ENCODE measurements at regions not wholly inside any gene's neighbourhood (a gene's known extent, or its start where the extent isn't known, plus 50 kb on each side); places are given as distances from the start of the nearest gene placed in this dataset.
"Not testable (repeated sequence)": the region's sequence is repeated elsewhere in the genome, so short reads cannot be mapped to it uniquely, and the experiment has no call there.

DNA sequence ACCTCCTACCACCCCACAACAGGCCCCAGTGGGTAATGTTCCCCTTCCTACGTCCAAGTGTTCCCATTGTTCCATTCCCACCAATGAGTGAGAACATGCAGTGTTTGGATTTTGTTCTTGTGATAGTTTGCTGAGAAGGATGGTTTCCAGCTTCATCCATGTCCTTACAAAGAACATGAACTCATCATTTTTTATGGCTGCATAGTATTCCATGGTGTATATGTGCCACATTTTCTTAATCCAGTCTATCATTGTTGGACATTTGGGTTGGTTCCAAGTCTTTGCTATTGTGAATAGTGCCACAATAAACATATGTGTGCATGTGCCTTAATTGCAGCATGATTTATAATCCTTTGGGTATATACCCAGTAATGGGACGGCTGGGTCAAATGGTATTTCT is 81.6 kb downstream of the P2RY10 start:
- not testable (repeated sequence) for H3K56ac ChIP-seq (ENCODE audit: low read length); H3K4me1 ChIP-seq (ENCODE audit: control insufficient read depth, low read depth, low read length); H3K18ac ChIP-seq (ENCODE audit: low read length); H3K27ac ChIP-seq (ENCODE audit: low read depth, low read length); H2BK5ac ChIP-seq (ENCODE audit: low read length); H3K23ac ChIP-seq (ENCODE audit: low read length); H3K79me1 ChIP-seq (ENCODE audit: low read length); H2BK15ac ChIP-seq (replicated peaks; ENCODE audit: low read depth); H3K27me3 ChIP-seq (ENCODE audit: insufficient read depth, low read length, poor library complexity); H4K5ac ChIP-seq (ENCODE audit: low read length); H2AK5ac ChIP-seq (ENCODE audit: low read length); H3K36me3 ChIP-seq (ENCODE audit: control insufficient read depth, insufficient read depth, low read length); H3K9ac ChIP-seq (ENCODE audit: low read length); H2BK120ac ChIP-seq (ENCODE audit: low read depth, low read length); H3K4ac ChIP-seq (ENCODE audit: low read depth, low read length); H3K4me3 ChIP-seq (ENCODE audit: low read length); DNase-seq; H4K8ac ChIP-seq (ENCODE audit: low read depth, low read length); H3K4me2 ChIP-seq (ENCODE audit: low read length); H3K79me2 ChIP-seq (ENCODE audit: control insufficient read depth, insufficient read depth, low read length)
- no CpG with 5 or more reads among the region's 2 CpGs for WGBS (ENCODE audit: extremely low coverage, insufficient coverage, low lambda C conversion rate)

DNA sequence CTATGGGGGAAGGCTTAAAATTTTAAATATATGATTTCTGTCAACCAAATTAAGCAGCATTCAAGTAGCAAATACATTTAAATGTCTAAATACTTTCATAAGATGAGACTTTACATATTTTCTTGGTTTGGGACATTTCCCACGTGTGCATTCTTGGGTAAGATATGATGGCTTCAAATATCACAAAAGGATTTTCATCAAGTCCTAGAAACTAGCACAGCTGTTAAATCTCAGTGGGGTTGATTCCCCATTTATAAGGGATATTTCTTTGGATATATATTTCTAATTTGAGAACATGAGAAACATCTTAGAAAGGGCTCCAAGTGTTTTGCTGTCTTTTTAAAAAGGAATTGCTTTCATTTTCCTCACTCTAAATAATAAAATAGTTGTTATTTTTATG is 90.2 kb downstream of the P2RY10 start:
- WGBS (ENCODE audit: extremely low coverage, insufficient coverage, low lambda C conversion rate), result no CpG with 5 or more reads among the region's 1 CpG

DNA sequence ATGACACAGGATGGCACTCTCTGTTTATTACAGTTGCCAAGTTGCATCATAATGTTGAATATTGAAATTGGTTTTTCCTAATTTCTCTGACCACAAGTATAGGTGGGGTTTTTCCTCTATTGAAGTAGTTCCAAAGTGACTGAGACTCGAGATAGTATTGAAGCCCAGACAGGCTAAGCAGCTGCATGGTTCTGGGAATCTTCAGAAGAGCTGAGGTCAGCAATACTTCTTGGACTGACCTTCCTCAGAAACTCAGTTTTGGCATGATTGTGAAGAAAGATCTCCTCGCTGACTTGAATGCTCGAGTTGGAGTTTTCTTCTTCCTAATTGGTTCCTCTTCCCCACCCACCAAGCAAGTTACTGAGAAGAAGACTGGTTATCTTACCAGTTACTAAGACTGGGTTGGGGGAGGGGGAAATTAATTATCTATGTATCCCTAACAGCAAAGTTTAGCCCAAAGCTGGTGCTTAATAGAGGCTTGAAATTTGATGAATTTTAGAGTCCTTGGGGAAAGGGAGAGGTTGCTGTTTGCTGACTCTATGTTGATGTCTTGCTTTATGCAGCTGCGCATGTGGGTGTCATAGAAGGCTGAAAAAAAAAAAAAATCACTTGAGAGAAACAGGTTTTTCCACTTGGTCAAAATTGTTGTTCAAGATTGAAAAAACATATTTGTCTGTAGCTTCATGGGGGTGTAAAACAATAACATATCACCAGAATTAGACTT is 91.1 kb downstream of the P2RY10 start:
- H3K36me3 ChIP-seq (ENCODE audit: control insufficient read depth, insufficient read depth, low read length), result no peaks in the 10 kb centered on the region
- no peaks in the 10 kb centered on the region for H3K27me3 ChIP-seq (ENCODE audit: insufficient read depth, low read length, poor library complexity)
- H3K56ac ChIP-seq (ENCODE audit: low read length), result no peak overlapping the region
- H3K18ac ChIP-seq (ENCODE audit: low read length), result no peak overlapping the region
- no peak overlapping the region for H2BK120ac ChIP-seq (ENCODE audit: low read depth, low read length)
- H2BK5ac ChIP-seq (ENCODE audit: low read length), result no peak overlapping the region
- H3K79me2 ChIP-seq (ENCODE audit: control insufficient read depth, insufficient read depth, low read length), result no peaks in the 10 kb centered on the region
- H3K27ac ChIP-seq (ENCODE audit: low read depth, low read length), result no peak overlapping the region
- no peak overlapping the region for H3K9ac ChIP-seq (ENCODE audit: low read length)
- H3K4me3 ChIP-seq (ENCODE audit: low read length), result no peak overlapping the region
- H3K4me1 ChIP-seq (ENCODE audit: control insufficient read depth, low read depth, low read length), result no peaks in the 10 kb centered on the region
- no peak overlapping the region for H4K5ac ChIP-seq (ENCODE audit: low read length)
- no peak overlapping the region for H3K4me2 ChIP-seq (ENCODE audit: low read length)
- no peak overlapping the region for H4K8ac ChIP-seq (ENCODE audit: low read depth, low read length)
- no peak overlapping the region for H3K4ac ChIP-seq (ENCODE audit: low read depth, low read length)
- DNase-seq, result no peak
- no peak overlapping the region for H3K23ac ChIP-seq (ENCODE audit: low read length)
- H2AK5ac ChIP-seq (ENCODE audit: low read length), result no peak overlapping the region
- no peak overlapping the region for H2BK15ac ChIP-seq (replicated peaks; ENCODE audit: low read depth)
- WGBS (ENCODE audit: extremely low coverage, insufficient coverage, low lambda C conversion rate), result no CpG with 5 or more reads among the region's 4 CpGs
- H3K79me1 ChIP-seq (ENCODE audit: low read length), result no peaks in the 10 kb centered on the region

More for the DNA sequence above, 90.2 kb downstream of the P2RY10 start:
- Histone ChIP-seq H2BK120ac (ENCODE audit: low read depth, low read length) (no peak overlapping the region), H3K56ac (ENCODE audit: low read length) (no peak overlapping the region), H3K27me3 (ENCODE audit: insufficient read depth, low read length, poor library complexity) (no peaks in the 10 kb centered on the region), H3K4me1 (ENCODE audit: control insufficient read depth, low read depth, low read length) (no peaks in the 10 kb centered on the region), H3K27ac (ENCODE audit: low read depth, low read length) (no peak overlapping the region), H2BK5ac (ENCODE audit: low read length) (no peak overlapping the region), H3K36me3 (ENCODE audit: control insufficient read depth, insufficient read depth, low read length) (no peaks in the 10 kb centered on the region), H3K4ac (ENCODE audit: low read depth, low read length) (no peak overlapping the region), H3K9ac (ENCODE audit: low read length) (no peak overlapping the region), H3K4me3 (ENCODE audit: low read length) (no peak overlapping the region), H2BK15ac (replicated peaks; ENCODE audit: low read depth) (no peak overlapping the region), H4K5ac (ENCODE audit: low read length) (no peak overlapping the region), H3K18ac (ENCODE audit: low read length) (no peak overlapping the region), H2AK5ac (ENCODE audit: low read length) (no peak overlapping the region), H4K8ac (ENCODE audit: low read depth, low read length) (no peak overlapping the region), H3K79me2 (ENCODE audit: control insufficient read depth, insufficient read depth, low read length) (no peaks in the 10 kb centered on the region), H3K23ac (ENCODE audit: low read length) (no peak overlapping the region), H3K79me1 (ENCODE audit: low read length) (no peaks in the 10 kb centered on the region), H3K4me2 (ENCODE audit: low read length) (no peak overlapping the region)
- no peak for DNase-seq

DNA sequence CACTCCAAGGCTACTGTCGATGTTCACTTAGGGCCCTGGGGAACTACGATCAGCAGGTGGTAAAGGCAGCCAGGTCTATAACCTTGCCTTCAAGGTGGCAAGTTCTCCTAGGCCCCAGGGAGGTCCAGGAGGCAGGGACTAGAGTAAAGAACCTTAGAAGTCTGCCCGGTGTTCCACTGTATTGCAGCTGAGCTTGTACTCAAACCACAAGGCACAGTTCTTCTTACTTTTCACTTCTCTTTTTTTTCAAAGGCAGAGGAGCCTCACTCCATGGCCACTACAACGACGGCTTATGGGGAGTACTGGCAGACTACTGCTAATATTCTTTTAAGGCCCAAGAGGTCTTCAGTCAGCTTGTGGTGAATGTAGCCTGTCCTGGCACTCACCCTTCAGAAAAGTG is 78.8 kb upstream of the GPR174 start:
- Histone ChIP-seq H2BK15ac (replicated peaks; ENCODE audit: low read depth) (no peak overlapping the region), H2BK5ac (ENCODE audit: low read length) (no peak overlapping the region), H2AK5ac (ENCODE audit: low read length) (no peak overlapping the region), H2BK120ac (ENCODE audit: low read depth, low read length) (no peak overlapping the region), H3K27ac (ENCODE audit: low read depth, low read length) (no peak overlapping the region), H3K23ac (ENCODE audit: low read length) (no peak overlapping the region), H3K4me3 (ENCODE audit: low read length) (no peak overlapping the region), H3K9ac (ENCODE audit: low read length) (no peak overlapping the region), H3K4me2 (ENCODE audit: low read length) (no peak overlapping the region), H4K5ac (ENCODE audit: low read length) (no peak overlapping the region), H3K79me2 (ENCODE audit: control insufficient read depth, insufficient read depth, low read length) (no peaks in the 10 kb centered on the region), H4K8ac (ENCODE audit: low read depth, low read length) (no peak overlapping the region), H3K56ac (ENCODE audit: low read length) (no peak overlapping the region), H3K18ac (ENCODE audit: low read length) (no peak overlapping the region), H3K4me1 (ENCODE audit: control insufficient read depth, low read depth, low read length) (no peaks in the 10 kb centered on the region), H3K27me3 (ENCODE audit: insufficient read depth, low read length, poor library complexity) (no peaks in the 10 kb centered on the region), H3K4ac (ENCODE audit: low read depth, low read length) (no peak overlapping the region), H3K36me3 (ENCODE audit: control insufficient read depth, insufficient read depth, low read length) (no peaks in the 10 kb centered on the region), H3K79me1 (ENCODE audit: low read length) (no peaks in the 10 kb centered on the region)
- DNase-seq, result no peak
- WGBS (ENCODE audit: extremely low coverage, insufficient coverage, low lambda C conversion rate), result no CpG with 5 or more reads among the region's 5 CpGs

DNA sequence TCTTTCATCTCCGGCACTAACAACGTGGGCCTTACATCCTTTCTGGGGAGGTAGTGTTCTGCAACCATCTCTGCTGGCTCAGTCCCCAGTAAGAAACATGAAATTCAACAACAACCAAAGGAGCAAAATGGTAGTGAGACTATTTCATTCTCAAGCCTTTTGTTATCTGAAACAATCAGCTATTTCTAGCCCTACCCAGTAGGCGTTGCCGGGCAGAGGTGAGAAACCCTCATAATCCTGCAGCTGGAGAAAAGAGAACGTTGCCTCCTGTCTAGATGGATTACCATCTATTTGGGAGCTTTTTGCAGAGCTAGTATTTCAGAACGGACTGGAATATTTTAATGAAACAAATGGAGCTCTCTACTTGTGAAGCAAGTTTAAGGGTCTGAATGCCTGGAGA is 66.4 kb upstream of the GPR174 start:
- H4K8ac ChIP-seq (ENCODE audit: low read depth, low read length), result no peak overlapping the region
- no peak overlapping the region for H3K23ac ChIP-seq (ENCODE audit: low read length)
- H2BK5ac ChIP-seq (ENCODE audit: low read length), result no peak overlapping the region
- WGBS (ENCODE audit: extremely low coverage, insufficient coverage, low lambda C conversion rate), result no CpG with 5 or more reads among the region's 6 CpGs
- H3K56ac ChIP-seq (ENCODE audit: low read length), result no peak overlapping the region
- no peak overlapping the region for H3K18ac ChIP-seq (ENCODE audit: low read length)
- H3K27me3 ChIP-seq (ENCODE audit: insufficient read depth, low read length, poor library complexity), result no peaks in the 10 kb centered on the region
- DNase-seq, result peak; percentile 1
- no peak overlapping the region for H2BK15ac ChIP-seq (replicated peaks; ENCODE audit: low read depth)
- no peak overlapping the region for H3K4me2 ChIP-seq (ENCODE audit: low read length)
- H2AK5ac ChIP-seq (ENCODE audit: low read length), result no peak overlapping the region
- no peaks in the 10 kb centered on the region for H3K36me3 ChIP-seq (ENCODE audit: control insufficient read depth, insufficient read depth, low read length)
- no peak overlapping the region for H3K4ac ChIP-seq (ENCODE audit: low read depth, low read length)
- H2BK120ac ChIP-seq (ENCODE audit: low read depth, low read length), result no peak overlapping the region
- H3K4me3 ChIP-seq (ENCODE audit: low read length), result no peak overlapping the region
- H3K27ac ChIP-seq (ENCODE audit: low read depth, low read length), result no peak overlapping the region
- no peak overlapping the region for H3K9ac ChIP-seq (ENCODE audit: low read length)
- H3K79me1 ChIP-seq (ENCODE audit: low read length), result no peaks in the 10 kb centered on the region
- H4K5ac ChIP-seq (ENCODE audit: low read length), result no peak overlapping the region
- no peaks in the 10 kb centered on the region for H3K79me2 ChIP-seq (ENCODE audit: control insufficient read depth, insufficient read depth, low read length)
- no peaks in the 10 kb centered on the region for H3K4me1 ChIP-seq (ENCODE audit: control insufficient read depth, low read depth, low read length)

DNA sequence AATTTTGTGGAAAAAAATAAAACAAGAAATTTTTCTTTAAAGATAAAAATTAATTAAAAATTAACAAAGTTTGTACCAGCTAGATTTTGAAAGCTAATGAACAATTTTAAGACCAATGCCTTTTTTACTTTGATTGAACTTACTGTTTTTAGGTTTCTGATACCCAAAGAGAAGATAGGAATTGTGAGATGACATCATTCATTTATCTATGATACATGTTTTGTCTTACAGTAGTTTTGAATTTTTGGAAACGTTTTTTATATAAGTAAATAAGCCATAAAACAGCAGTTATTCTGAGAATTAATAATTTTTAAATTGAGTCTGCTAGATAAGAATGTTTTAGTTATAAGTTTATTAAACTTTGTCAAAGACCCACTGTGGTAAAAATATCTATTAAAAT is 65.0 kb upstream of the GPR174 start:
- Histone ChIP-seq H2BK15ac (replicated peaks; ENCODE audit: low read depth) (no peak overlapping the region), H2AK5ac (ENCODE audit: low read length) (no peak overlapping the region), H3K9ac (ENCODE audit: low read length) (no peak overlapping the region), H3K4me1 (ENCODE audit: control insufficient read depth, low read depth, low read length) (no peaks in the 10 kb centered on the region), H2BK5ac (ENCODE audit: low read length) (no peak overlapping the region), H3K79me2 (ENCODE audit: control insufficient read depth, insufficient read depth, low read length) (no peaks in the 10 kb centered on the region), H4K5ac (ENCODE audit: low read length) (no peak overlapping the region), H3K27ac (ENCODE audit: low read depth, low read length) (no peak overlapping the region), H3K18ac (ENCODE audit: low read length) (no peak overlapping the region), H3K79me1 (ENCODE audit: low read length) (no peaks in the 10 kb centered on the region), H3K4ac (ENCODE audit: low read depth, low read length) (no peak overlapping the region), H3K4me3 (ENCODE audit: low read length) (no peak overlapping the region), H3K23ac (ENCODE audit: low read length) (no peak overlapping the region), H3K4me2 (ENCODE audit: low read length) (no peak overlapping the region), H2BK120ac (ENCODE audit: low read depth, low read length) (no peak overlapping the region), H3K27me3 (ENCODE audit: insufficient read depth, low read length, poor library complexity) (no peaks in the 10 kb centered on the region), H3K56ac (ENCODE audit: low read length) (no peak overlapping the region), H4K8ac (ENCODE audit: low read depth, low read length) (no peak overlapping the region), H3K36me3 (ENCODE audit: control insufficient read depth, insufficient read depth, low read length) (no peaks in the 10 kb centered on the region)
- 100% methylated on average over 1 of the region's 1 CpG for WGBS (ENCODE audit: extremely low coverage, insufficient coverage, low lambda C conversion rate)
- DNase-seq, result no peak

Measured in mesendoderm (in vitro differentiated cells).